Fibroblast of the aortic adventitia (primary cell): ENCODE measurements at regions not wholly inside any gene's neighbourhood (a gene's known extent, or its start where the extent isn't known, plus 50 kb on each side); places are given as distances from the start of the nearest gene placed in this dataset.

ENCODE experiments used
- DNase-seq: peaks from one replicate; pipeline ENCODE4 v3.0.0-alpha.2; 2010; ENCODE audit warnings: low read depth
- H3K4me3 ChIP-seq: 2 replicates; pipeline ENCODE4 v1.5.1; 2011; ENCODE audit warnings: low read depth, mild to moderate bottlenecking, control low read depth, low read length, moderate library complexity
- CTCF ChIP-seq: IDR thresholded peaks from 2 replicates; pipeline ENCODE4 v1.5.1; 2011; ENCODE audit warnings: mild to moderate bottlenecking, low read length, control low read depth, inconsistent platforms; ENCODE audit not compliant: insufficient read depth

GRCh38 chr7:68965351-68965750, 632.9 kb upstream of the AUTS2 start:
- DNase-seq = no peak

GRCh38 chr7:68967598-68967997, 630.7 kb upstream of the AUTS2 start:
- no peak for DNase-seq
- no peak for TF ChIP-seq CTCF

More at GRCh38 chr7:68965351-68965750, 632.9 kb upstream of the AUTS2 start:
- TF ChIP-seq CTCF = no peak
- no peak overlapping the region for H3K4me3 ChIP-seq

GRCh38 chr7:68969571-68969970, 628.7 kb upstream of the AUTS2 start:
- TF ChIP-seq CTCF = no peak
- DNase-seq = no peak
- no peak overlapping the region for H3K4me3 ChIP-seq

More at GRCh38 chr7:68967598-68967997, 630.7 kb upstream of the AUTS2 start:
- H3K4me3 ChIP-seq = no peak overlapping the region

GRCh38 chr7:68971634-68972340, 626.5 kb upstream of the AUTS2 start:
- no peak overlapping the region for H3K4me3 ChIP-seq
- no peak for TF ChIP-seq CTCF
- DNase-seq = no peak

GRCh38 chr7:68977385-68978055, 620.8 kb upstream of the AUTS2 start:
- TF ChIP-seq CTCF = no peak
- DNase-seq = peak; percentile 13
- H3K4me3 ChIP-seq = no peak overlapping the region

GRCh38 chr7:68978710-68979109, 619.6 kb upstream of the AUTS2 start:
- no peak for DNase-seq

More at GRCh38 chr7:68978710-68979109, 619.6 kb upstream of the AUTS2 start:
- TF ChIP-seq CTCF = no peak
- no peak overlapping the region for H3K4me3 ChIP-seq
